HS-27A (cell line): ENCODE measurements at regions not wholly inside any gene's neighbourhood (a gene's known extent, or its start where the extent isn't known, plus 50 kb on each side); places are given as distances from the start of the nearest gene placed in this dataset.
A peak's percentile ranks its signal among the peaks of the same experiment; 100 is the strongest.
"Not testable (repeated sequence)": the region's sequence is repeated elsewhere in the genome, so short reads cannot be mapped to it uniquely, and the experiment has no call there.

Experiments used
- DNase-seq: peaks from one replicate; pipeline ENCODE4 v3.0.0-alpha.2; 2012; ENCODE audit warnings: low read depth, missing footprints

- DNase-seq: no peak
These were observed 60.7 kb downstream of the RRM2 start for GRCh38 chr2:10183146-10183675.

- DNase-seq: no peak
These were observed 61.9 kb downstream of the RRM2 start for GRCh38 chr2:10184421-10184820.

GRCh38 chr2:10185046-10185445 lies 62.5 kb downstream of the RRM2 start:
- no peak for DNase-seq

- no peak for DNase-seq
These were observed 63.2 kb downstream of the RRM2 start for GRCh38 chr2:10185755-10186154.

GRCh38 chr2:10186868-10187535 lies 64.5 kb downstream of the RRM2 start:
- no peak for DNase-seq

GRCh38 chr2:10187661-10188060 lies 65.1 kb downstream of the RRM2 start:
- no peak for DNase-seq

GRCh38 chr2:10188211-10188610 lies 65.7 kb downstream of the RRM2 start:
- peak; percentile 14 for DNase-seq

- no peak for DNase-seq
These were observed 66.3 kb downstream of the RRM2 start for GRCh38 chr2:10188729-10189305.

GRCh38 chr2:10190255-10190654 lies 67.7 kb downstream of the RRM2 start:
- no peak for DNase-seq

GRCh38 chr2:10190737-10191532 lies 68.4 kb downstream of the RRM2 start:
- DNase-seq: no peak

GRCh38 chr2:10191554-10191953 lies 69.0 kb downstream of the RRM2 start:
- DNase-seq: no peak

GRCh38 chr2:10192392-10193015 lies 70.0 kb downstream of the RRM2 start:
- DNase-seq: no peak

- DNase-seq: no peak
These were observed 70.8 kb downstream of the RRM2 start for GRCh38 chr2:10193276-10193795.

- DNase-seq: no peak
These were observed 71.6 kb downstream of the RRM2 start for GRCh38 chr2:10193851-10194820.

GRCh38 chr2:10195278-10196109 lies 73.0 kb downstream of the RRM2 start:
- DNase-seq: no peak

- DNase-seq: no peak
These were observed 73.8 kb downstream of the RRM2 start for GRCh38 chr2:10196110-10196892.

- no peak for DNase-seq
These were observed 74.6 kb downstream of the RRM2 start for GRCh38 chr2:10196948-10197696.

- no peak for DNase-seq
These were observed 75.1 kb downstream of the RRM2 start for GRCh38 chr2:10197697-10198076.

GRCh38 chr2:10198482-10198881 lies 75.9 kb downstream of the RRM2 start:
- DNase-seq: not testable (repeated sequence)
